ENCODE measurements at regions not wholly inside any gene's neighbourhood (a gene's known extent, or its start where the extent isn't known, plus 50 kb on each side); places are given as distances from the start of the nearest gene placed in this dataset.

DNA sequence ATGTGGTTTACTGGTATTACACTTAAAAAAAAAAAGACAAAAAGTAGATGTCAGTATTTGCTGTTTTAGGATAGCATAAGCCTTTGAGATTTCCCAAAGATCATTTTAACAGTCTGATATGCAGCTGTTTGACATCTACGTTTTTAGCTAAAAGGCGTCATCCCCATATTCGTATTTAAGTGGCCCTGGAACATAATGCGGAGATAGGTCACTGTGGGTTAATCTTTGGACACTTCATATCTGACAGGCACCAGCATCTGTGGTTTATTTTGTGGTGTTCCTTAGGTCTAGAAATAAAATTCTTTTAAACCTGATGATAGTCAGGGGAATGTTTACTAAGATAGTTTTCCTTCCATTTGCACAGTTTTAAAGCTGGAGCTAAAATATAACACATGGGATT is 313.7 kb downstream of the SOX4 start:
- H3K4me3 ChIP-seq (ENCODE audit: low read length, poor library complexity, severe bottlenecking) = no peak overlapping the region
- no peaks in the 10 kb centered on the region for H3K27me3 ChIP-seq (ENCODE audit: insufficient read depth, low read length, poor library complexity, severe bottlenecking)
- H2AFZ ChIP-seq (ENCODE audit: low read length) = no peak overlapping the region
- H3K36me3 ChIP-seq (ENCODE audit: insufficient read depth, low read length) = peaks cover 66% of the 10 kb centered on the region
- H3F3A ChIP-seq (ENCODE audit: low read depth) = no peaks in the 10 kb centered on the region
- no peaks in the 10 kb centered on the region for H3K9me2 ChIP-seq (replicated peaks; ENCODE audit: low read depth, low read length)
- H3K4me2 ChIP-seq (ENCODE audit: low read depth, low read length, poor library complexity, severe bottlenecking) = peak overlapping the region; percentile 38
- no peak for TF ChIP-seq CTCF (conservative IDR thresholded peaks at IDR 0.05; ENCODE audit: low read length)
- no peak for TF ChIP-seq EZH2phosphoT487 (IDR thresholded peaks at IDR 0.05; ENCODE audit: borderline replicate concordance)
- peaks cover 88% of the 10 kb centered on the region for H3K79me2 ChIP-seq (ENCODE audit: insufficient read depth, low read length)
- H4K20me1 ChIP-seq (ENCODE audit: insufficient read depth, low read length, poor library complexity, severe bottlenecking) = peaks cover 30% of the 10 kb centered on the region
- H3K9ac ChIP-seq (ENCODE audit: low read depth, low read length, poor library complexity, severe bottlenecking) = no peak overlapping the region
- no peaks in the 10 kb centered on the region for H3K9me3 ChIP-seq (ENCODE audit: insufficient read depth, low read depth, low read length)
- peaks cover 23% of the 10 kb centered on the region for H3K4me1 ChIP-seq (ENCODE audit: insufficient read depth, low read length, poor library complexity, severe bottlenecking)

- no peak overlapping the region for H2AFZ ChIP-seq (ENCODE audit: low read length)
- peaks cover 69% of the 10 kb centered on the region for H3K36me3 ChIP-seq (ENCODE audit: insufficient read depth, low read length)
- H3K4me3 ChIP-seq (ENCODE audit: low read length, poor library complexity, severe bottlenecking) = no peak overlapping the region
- no peak overlapping the region for H3K4me2 ChIP-seq (ENCODE audit: low read depth, low read length, poor library complexity, severe bottlenecking)
- peaks cover 30% of the 10 kb centered on the region for H4K20me1 ChIP-seq (ENCODE audit: insufficient read depth, low read length, poor library complexity, severe bottlenecking)
- H3K79me2 ChIP-seq (ENCODE audit: insufficient read depth, low read length) = peaks cover 82% of the 10 kb centered on the region
- TF ChIP-seq CTCF (conservative IDR thresholded peaks at IDR 0.05; ENCODE audit: low read length) (no peak), EZH2phosphoT487 (IDR thresholded peaks at IDR 0.05; ENCODE audit: borderline replicate concordance) (no peak)
- H3K27me3 ChIP-seq (ENCODE audit: insufficient read depth, low read length, poor library complexity, severe bottlenecking) = no peaks in the 10 kb centered on the region
- peaks cover 23% of the 10 kb centered on the region for H3K4me1 ChIP-seq (ENCODE audit: insufficient read depth, low read length, poor library complexity, severe bottlenecking)
- H3K9me2 ChIP-seq (replicated peaks; ENCODE audit: low read depth, low read length) = no peaks in the 10 kb centered on the region
- no peak overlapping the region for H3K9ac ChIP-seq (ENCODE audit: low read depth, low read length, poor library complexity, severe bottlenecking)
- no peaks in the 10 kb centered on the region for H3K9me3 ChIP-seq (ENCODE audit: insufficient read depth, low read depth, low read length)
- no peaks in the 10 kb centered on the region for H3F3A ChIP-seq (ENCODE audit: low read depth)
These were observed 314.8 kb downstream of the SOX4 start for GRCh38 chr6:21908161-21908848.

DNA sequence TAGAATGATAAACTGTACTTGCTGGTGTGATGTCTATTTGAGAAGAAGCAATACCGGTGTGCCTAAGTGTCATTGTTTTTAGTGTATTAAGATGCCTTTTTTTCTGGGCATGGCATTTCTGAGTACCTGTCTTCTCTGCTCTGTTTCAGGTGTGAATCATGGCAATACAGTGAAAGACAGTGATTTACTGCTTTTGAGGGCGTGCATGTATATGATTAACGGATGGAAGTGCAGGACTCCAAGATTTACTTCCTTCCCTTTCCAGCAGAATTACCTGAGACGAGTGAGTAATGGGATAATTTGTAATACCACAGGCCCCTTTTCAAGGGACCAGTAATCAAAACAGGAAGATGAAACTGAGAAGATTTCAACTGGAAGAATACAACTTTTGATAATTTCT is 315.8 kb downstream of the SOX4 start:
- peaks cover 79% of the 10 kb centered on the region for H3K36me3 ChIP-seq (ENCODE audit: insufficient read depth, low read length)
- H4K20me1 ChIP-seq (ENCODE audit: insufficient read depth, low read length, poor library complexity, severe bottlenecking) = peaks cover 30% of the 10 kb centered on the region
- no peaks in the 10 kb centered on the region for H3K9me2 ChIP-seq (replicated peaks; ENCODE audit: low read depth, low read length)
- H3K4me2 ChIP-seq (ENCODE audit: low read depth, low read length, poor library complexity, severe bottlenecking) = no peak overlapping the region
- H3K4me3 ChIP-seq (ENCODE audit: low read length, poor library complexity, severe bottlenecking) = no peak overlapping the region
- TF ChIP-seq EZH2phosphoT487 (IDR thresholded peaks at IDR 0.05; ENCODE audit: borderline replicate concordance) = no peak
- no peak overlapping the region for H3K9ac ChIP-seq (ENCODE audit: low read depth, low read length, poor library complexity, severe bottlenecking)
- H3K79me2 ChIP-seq (ENCODE audit: insufficient read depth, low read length) = peaks cover 74% of the 10 kb centered on the region
- H3K4me1 ChIP-seq (ENCODE audit: insufficient read depth, low read length, poor library complexity, severe bottlenecking) = peaks cover 23% of the 10 kb centered on the region
- no peaks in the 10 kb centered on the region for H3F3A ChIP-seq (ENCODE audit: low read depth)
- no peaks in the 10 kb centered on the region for H3K27me3 ChIP-seq (ENCODE audit: insufficient read depth, low read length, poor library complexity, severe bottlenecking)
- no peak overlapping the region for H2AFZ ChIP-seq (ENCODE audit: low read length)
- no peaks in the 10 kb centered on the region for H3K9me3 ChIP-seq (ENCODE audit: insufficient read depth, low read depth, low read length)

DNA sequence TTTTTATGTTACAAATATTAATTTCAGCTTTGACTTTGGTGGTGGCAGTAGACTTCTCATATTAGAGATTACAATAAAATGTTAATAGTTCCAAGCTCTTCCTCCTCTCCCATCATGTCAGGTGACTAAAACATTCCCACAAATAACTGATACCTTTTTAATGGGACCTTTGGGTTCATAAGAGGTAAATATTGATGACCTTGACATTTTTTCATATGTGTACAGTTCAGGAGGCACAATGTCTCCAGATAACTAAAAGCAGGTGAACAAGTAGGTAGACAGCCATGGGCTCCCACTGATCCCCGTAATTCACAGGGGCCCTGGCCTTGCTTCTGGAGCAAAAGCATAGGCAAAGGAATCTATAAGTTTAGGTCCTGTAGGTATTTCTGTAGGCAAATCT is 317.7 kb downstream of the SOX4 start:
- no peaks in the 10 kb centered on the region for H3F3A ChIP-seq (ENCODE audit: low read depth)
- H3K79me2 ChIP-seq (ENCODE audit: insufficient read depth, low read length) = peaks cover 70% of the 10 kb centered on the region
- H3K27me3 ChIP-seq (ENCODE audit: insufficient read depth, low read length, poor library complexity, severe bottlenecking) = no peaks in the 10 kb centered on the region
- H3K9ac ChIP-seq (ENCODE audit: low read depth, low read length, poor library complexity, severe bottlenecking) = no peak overlapping the region
- no peak overlapping the region for H2AFZ ChIP-seq (ENCODE audit: low read length)
- peaks cover 84% of the 10 kb centered on the region for H3K36me3 ChIP-seq (ENCODE audit: insufficient read depth, low read length)
- H3K9me2 ChIP-seq (replicated peaks; ENCODE audit: low read depth, low read length) = no peaks in the 10 kb centered on the region
- no peak overlapping the region for H3K4me2 ChIP-seq (ENCODE audit: low read depth, low read length, poor library complexity, severe bottlenecking)
- TF ChIP-seq EZH2phosphoT487 (IDR thresholded peaks at IDR 0.05; ENCODE audit: borderline replicate concordance) = no peak
- no peak for TF ChIP-seq CTCF (conservative IDR thresholded peaks at IDR 0.05; ENCODE audit: low read length)
- peaks cover 29% of the 10 kb centered on the region for H4K20me1 ChIP-seq (ENCODE audit: insufficient read depth, low read length, poor library complexity, severe bottlenecking)
- H3K4me1 ChIP-seq (ENCODE audit: insufficient read depth, low read length, poor library complexity, severe bottlenecking) = peaks cover 17% of the 10 kb centered on the region
- no peak overlapping the region for H3K4me3 ChIP-seq (ENCODE audit: low read length, poor library complexity, severe bottlenecking)
- H3K9me3 ChIP-seq (ENCODE audit: insufficient read depth, low read depth, low read length) = no peaks in the 10 kb centered on the region

All from Loucy (cell line).